CD4-positive, CD25-positive, alpha-beta regulatory T cell (primary cell): ENCODE measurements at regions not wholly inside any gene's neighbourhood (a gene's known extent, or its start where the extent isn't known, plus 50 kb on each side); places are given as distances from the start of the nearest gene placed in this dataset.

Source experiments
- ATAC-seq, 2 donors: fragments of 150-1000 bp; cut with Tn5 transposase; one replicate each; pipeline ENCODE4 v1.10.0; 2021; ENCODE audit warnings: low read depth in 2 of 2, moderate number of reproducible peaks in 2 of 2, moderate library complexity in 1 of 2
- DNase-seq, 3 donors: peaks; one replicate each; pipeline versions ENCODE4 v3.0.0 to v3.0.0-alpha.2; 2012 to 2022; ENCODE audit warnings: mixed read lengths in 1 of 3
- H3K27ac ChIP-seq: one replicate; pipeline ENCODE4 v1.7.0; 2013; ENCODE audit warnings: mild to moderate bottlenecking, low read length; ENCODE audit not compliant: insufficient read depth, poor library complexity, severe bottlenecking
- H3K27me3 ChIP-seq: one replicate; pipeline ENCODE4 v1.7.0; 2013; ENCODE audit warnings: low read length; ENCODE audit not compliant: control insufficient read depth, insufficient read depth
- H3K36me3 ChIP-seq: one replicate; pipeline ENCODE4 v1.7.0; 2013; ENCODE audit warnings: mild to moderate bottlenecking, low read length, moderate library complexity; ENCODE audit not compliant: control insufficient read depth, insufficient read depth
- H3K4me1 ChIP-seq: 2 replicates; pipeline ENCODE4 v1.7.0; 2013; ENCODE audit warnings: mild to moderate bottlenecking, low read length; ENCODE audit not compliant: insufficient read depth, control insufficient read depth, poor library complexity, severe bottlenecking
- H3K4me3 ChIP-seq: one replicate; pipeline ENCODE4 v1.7.0; 2013; ENCODE audit warnings: low read depth, mild to moderate bottlenecking, low read length, moderate library complexity
- H3K9me3 ChIP-seq, 2 experiments: 1 replicate in 1 of 2; 2 replicates in 1 of 2; pipeline ENCODE4 v1.7.0; 2013; ENCODE audit warnings: low read length in 2 of 2, mild to moderate bottlenecking in 1 of 2, moderate library complexity in 1 of 2; ENCODE audit not compliant: control insufficient read depth in 2 of 2
- H3K27ac Mint-ChIP-seq, 3 donors: one replicate each; pipeline ENCODE4 v1.8.0; 2020 to 2022; ENCODE audit warnings: mild to moderate bottlenecking in 3 of 3, mixed read lengths in 3 of 3, moderate library complexity in 2 of 3
- H3K27me3 Mint-ChIP-seq: one replicate; pipeline ENCODE4 v1.8.0; 2022; ENCODE audit warnings: mild to moderate bottlenecking, mixed read lengths
- H3K36me3 Mint-ChIP-seq: one replicate; pipeline ENCODE4 v1.8.0; 2020; ENCODE audit warnings: mixed read lengths
- H3K4me1 Mint-ChIP-seq, 4 donors: one replicate each; pipeline ENCODE4 v1.8.0; 2020 to 2022; ENCODE audit warnings: mixed read lengths in 4 of 4, mild to moderate bottlenecking in 1 of 4
- H3K4me3 Mint-ChIP-seq, 4 donors: one replicate each; pipeline ENCODE4 v1.8.0; 2020 to 2022; ENCODE audit warnings: mild to moderate bottlenecking in 4 of 4, mixed read lengths in 4 of 4, moderate library complexity in 3 of 4
- H3K9me3 Mint-ChIP-seq, 7 donors: one replicate each; pipeline ENCODE4 v1.8.0; 2020 to 2022; ENCODE audit warnings: mixed read lengths in 7 of 7, mild to moderate bottlenecking in 3 of 7, moderate library complexity in 2 of 7

DNA sequence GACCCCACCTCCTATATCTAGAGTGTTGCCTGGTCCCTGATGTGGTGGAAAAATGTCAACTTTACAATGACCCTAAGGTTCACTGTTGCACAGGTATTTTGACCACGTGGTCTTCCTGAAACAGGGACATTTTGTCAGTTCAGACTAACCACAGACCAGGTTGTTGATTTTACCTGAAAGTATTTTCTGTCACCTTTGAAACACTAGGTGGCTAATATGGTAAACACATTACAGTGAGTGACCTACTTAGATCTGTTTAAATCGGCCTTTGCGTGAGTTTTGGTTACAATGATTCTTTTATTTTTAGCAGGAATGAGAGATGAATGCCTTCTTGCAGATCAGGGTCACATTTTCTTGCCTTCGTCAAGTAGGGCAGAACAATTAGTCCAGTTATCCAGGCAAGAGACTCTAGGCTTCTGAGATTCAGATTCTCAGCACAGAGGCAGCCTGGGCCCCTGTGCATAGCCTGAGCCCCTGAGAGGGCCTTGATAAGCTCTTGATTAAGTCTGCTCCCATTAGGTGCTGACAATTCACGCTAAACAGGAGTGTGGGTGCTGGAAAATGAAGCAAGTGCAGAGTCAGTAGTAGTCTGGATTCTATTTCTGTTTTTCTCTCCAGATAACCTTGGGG, 226.2 kb downstream of the KCNS3 start:
- H3K4me3 ChIP-seq = no peak overlapping the region
- H3K27me3 ChIP-seq = no peaks in the 10 kb centered on the region
- peaks cover 0 to 1% (median 0%) of the 10 kb centered on the region in 7 donors for H3K9me3 Mint-ChIP-seq
- H3K4me3 Mint-ChIP-seq = no peak overlapping the region
- no peaks in the 10 kb centered on the region for H3K36me3 ChIP-seq
- no peak for ATAC-seq
- no peaks in the 10 kb centered on the region for H3K27me3 Mint-ChIP-seq
- H3K27ac Mint-ChIP-seq = no peak overlapping the region
- H3K36me3 Mint-ChIP-seq = no peaks in the 10 kb centered on the region
- no peak overlapping the region for H3K27ac ChIP-seq
- H3K4me1 ChIP-seq = no peaks in the 10 kb centered on the region
- no peak for DNase-seq
- no peaks in the 10 kb centered on the region for H3K4me1 Mint-ChIP-seq
- no peaks in the 10 kb centered on the region for H3K9me3 ChIP-seq

- no peaks in the 10 kb centered on the region for H3K4me1 ChIP-seq
- H3K27me3 ChIP-seq = no peaks in the 10 kb centered on the region
- Mint-ChIP-seq H3K27me3 (no peaks in the 10 kb centered on the region), H3K9me3 (peaks cover 0 to 3% (median 0%) of the 10 kb centered on the region in 7 donors), H3K36me3 (no peaks in the 10 kb centered on the region), H3K4me1 (no peaks in the 10 kb centered on the region), H3K4me3 (no peak overlapping the region), H3K27ac (no peak overlapping the region)
- H3K9me3 ChIP-seq = no peaks in the 10 kb centered on the region
- DNase-seq = no peak
- no peak overlapping the region for H3K4me3 ChIP-seq
- no peaks in the 10 kb centered on the region for H3K36me3 ChIP-seq
- no peak overlapping the region for H3K27ac ChIP-seq
- ATAC-seq = no peak
Observed at GRCh38 chr2:18096836-18097405, 218.5 kb downstream of the KCNS3 start.

DNA sequence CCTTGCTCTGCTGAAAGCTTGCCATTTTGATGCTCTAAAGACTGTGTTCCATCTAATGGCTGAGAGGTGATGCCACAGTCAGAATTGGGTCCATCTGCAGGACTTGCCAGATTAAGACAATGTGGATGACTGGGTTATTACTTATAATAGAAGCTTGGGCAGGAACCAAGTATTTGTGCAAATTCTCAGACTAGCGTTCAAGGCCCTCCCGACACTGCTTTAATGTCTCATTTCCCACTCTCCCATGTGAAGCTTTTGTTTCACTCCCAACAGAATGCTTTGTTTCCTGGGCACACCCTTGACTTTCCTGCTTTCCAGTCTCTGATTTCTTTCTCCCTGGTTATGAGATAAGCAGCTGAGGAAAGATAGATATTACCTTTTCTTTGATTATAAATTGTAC, 215.8 kb downstream of the KCNS3 start:
- peaks cover 0 to 4% (median 0%) of the 10 kb centered on the region in 7 donors for H3K9me3 Mint-ChIP-seq

GRCh38 chr2:18093196-18093595, 214.7 kb downstream of the KCNS3 start:
- Histone ChIP-seq H3K4me3 (no peak overlapping the region), H3K27ac (no peak overlapping the region), H3K9me3 (no peaks in the 10 kb centered on the region), H3K4me1 (no peaks in the 10 kb centered on the region), H3K36me3 (no peaks in the 10 kb centered on the region), H3K27me3 (no peaks in the 10 kb centered on the region)
- no peak for DNase-seq
- Mint-ChIP-seq H3K4me3 (no peak overlapping the region), H3K9me3 (peaks cover 0 to 4% (median 0%) of the 10 kb centered on the region in 7 donors), H3K27ac (no peak overlapping the region), H3K4me1 (no peaks in the 10 kb centered on the region), H3K36me3 (no peaks in the 10 kb centered on the region), H3K27me3 (no peaks in the 10 kb centered on the region)
- no peak for ATAC-seq

More for the DNA sequence above, 215.8 kb downstream of the KCNS3 start:
- no peaks in the 10 kb centered on the region for H3K27me3 ChIP-seq
- Mint-ChIP-seq H3K27ac (no peak overlapping the region), H3K36me3 (no peaks in the 10 kb centered on the region), H3K4me3 (no peak overlapping the region), H3K4me1 (no peaks in the 10 kb centered on the region), H3K27me3 (no peaks in the 10 kb centered on the region)
- no peak overlapping the region for H3K4me3 ChIP-seq
- no peaks in the 10 kb centered on the region for H3K36me3 ChIP-seq
- no peak overlapping the region for H3K27ac ChIP-seq
- no peaks in the 10 kb centered on the region for H3K9me3 ChIP-seq
- ATAC-seq = no peak
- no peaks in the 10 kb centered on the region for H3K4me1 ChIP-seq
- no peak for DNase-seq

DNA sequence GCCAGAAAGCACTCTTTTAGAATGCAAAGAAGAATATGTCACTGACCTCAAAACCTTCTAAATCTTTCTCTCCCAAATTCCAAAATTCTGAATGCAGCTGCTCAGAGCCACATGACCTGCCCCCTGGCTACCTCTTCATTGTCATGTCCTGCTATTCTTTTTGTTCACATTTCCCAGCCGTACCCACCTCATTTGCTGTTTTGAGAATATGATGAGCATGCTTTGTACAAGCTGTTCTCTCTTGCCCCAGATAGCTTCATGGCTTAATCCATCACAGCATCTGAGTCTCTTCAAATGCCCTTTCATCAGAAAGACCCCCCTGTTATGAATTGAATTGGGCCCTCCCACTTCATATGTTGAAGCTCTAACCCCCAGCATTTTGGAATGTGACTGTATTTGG, 214.3 kb downstream of the KCNS3 start:
- no peak for ATAC-seq
- H3K36me3 Mint-ChIP-seq = no peaks in the 10 kb centered on the region
- Histone ChIP-seq H3K9me3 (no peaks in the 10 kb centered on the region), H3K27ac (no peak overlapping the region), H3K36me3 (no peaks in the 10 kb centered on the region), H3K4me1 (no peaks in the 10 kb centered on the region), H3K27me3 (no peaks in the 10 kb centered on the region), H3K4me3 (no peak overlapping the region)
- H3K27me3 Mint-ChIP-seq = peaks cover 3% of the 10 kb centered on the region
- H3K4me3 Mint-ChIP-seq = no peak overlapping the region
- no peak overlapping the region for H3K27ac Mint-ChIP-seq
- no peaks in the 10 kb centered on the region for H3K4me1 Mint-ChIP-seq
- peaks cover 0 to 4% (median 0%) of the 10 kb centered on the region in 7 donors for H3K9me3 Mint-ChIP-seq
- no peak for DNase-seq

DNA sequence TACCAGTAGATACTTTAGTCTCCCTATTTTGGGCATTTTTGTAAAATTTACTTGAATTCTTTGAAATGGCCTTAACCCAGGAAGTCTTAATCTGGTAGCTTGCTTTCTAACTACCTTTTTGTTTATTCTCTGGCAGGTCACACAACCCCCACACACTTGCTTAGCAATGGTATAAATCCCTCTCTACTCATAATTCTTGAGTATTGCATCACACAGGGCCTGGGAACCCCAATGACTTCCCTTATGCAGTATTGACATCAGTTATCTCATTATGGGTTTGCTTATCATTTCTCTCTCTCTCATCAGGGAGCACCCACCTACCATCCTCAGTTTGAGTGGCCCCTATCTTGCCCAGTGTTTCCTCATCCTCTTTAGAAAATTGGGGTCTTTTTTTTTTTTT, 207.1 kb downstream of the KCNS3 start:
- Histone ChIP-seq H3K4me3 (no peak overlapping the region), H3K36me3 (no peaks in the 10 kb centered on the region), H3K27ac (no peak overlapping the region), H3K4me1 (no peaks in the 10 kb centered on the region), H3K9me3 (no peaks in the 10 kb centered on the region), H3K27me3 (no peaks in the 10 kb centered on the region)
- DNase-seq = no peak
- ATAC-seq = no peak
- Mint-ChIP-seq H3K4me3 (no peak overlapping the region), H3K4me1 (no peaks in the 10 kb centered on the region), H3K9me3 (peaks cover 0 to 9% (median 1%) of the 10 kb centered on the region in 7 donors), H3K27me3 (peaks cover 4% of the 10 kb centered on the region), H3K27ac (no peak overlapping the region), H3K36me3 (no peaks in the 10 kb centered on the region)

GRCh38 chr2:18084376-18084775, 205.9 kb downstream of the KCNS3 start:
- Mint-ChIP-seq H3K4me1 (no peaks in the 10 kb centered on the region), H3K27ac (no peak overlapping the region), H3K36me3 (no peaks in the 10 kb centered on the region), H3K9me3 (peaks cover 0 to 6% (median 1%) of the 10 kb centered on the region in 7 donors), H3K4me3 (no peak overlapping the region), H3K27me3 (peaks cover 4% of the 10 kb centered on the region)
- no peaks in the 10 kb centered on the region for H3K4me1 ChIP-seq
- ATAC-seq (no peak), DNase-seq (no peak)
- no peaks in the 10 kb centered on the region for H3K9me3 ChIP-seq
- H3K4me3 ChIP-seq = no peak overlapping the region
- no peak overlapping the region for H3K27ac ChIP-seq
- H3K27me3 ChIP-seq = no peaks in the 10 kb centered on the region
- no peaks in the 10 kb centered on the region for H3K36me3 ChIP-seq

GRCh38 chr2:18083806-18084205, 205.3 kb downstream of the KCNS3 start:
- peaks cover 0 to 6% (median 1%) of the 10 kb centered on the region in 7 donors for H3K9me3 Mint-ChIP-seq
- ATAC-seq (no peak), DNase-seq (no peak)
- H3K27me3 ChIP-seq = no peaks in the 10 kb centered on the region
- no peaks in the 10 kb centered on the region for H3K9me3 ChIP-seq
- no peak overlapping the region for H3K4me3 Mint-ChIP-seq
- H3K36me3 ChIP-seq = no peaks in the 10 kb centered on the region
- H3K4me1 ChIP-seq = no peaks in the 10 kb centered on the region
- no peak overlapping the region for H3K27ac ChIP-seq
- no peak overlapping the region for H3K27ac Mint-ChIP-seq
- no peak overlapping the region for H3K4me3 ChIP-seq
- no peaks in the 10 kb centered on the region for H3K36me3 Mint-ChIP-seq
- no peaks in the 10 kb centered on the region for H3K4me1 Mint-ChIP-seq
- H3K27me3 Mint-ChIP-seq = peaks cover 4% of the 10 kb centered on the region
